ENCODE measurements at regions not wholly inside any gene's neighbourhood (a gene's known extent, or its start where the extent isn't known, plus 50 kb on each side); places are given as distances from the start of the nearest gene placed in this dataset.

DNA sequence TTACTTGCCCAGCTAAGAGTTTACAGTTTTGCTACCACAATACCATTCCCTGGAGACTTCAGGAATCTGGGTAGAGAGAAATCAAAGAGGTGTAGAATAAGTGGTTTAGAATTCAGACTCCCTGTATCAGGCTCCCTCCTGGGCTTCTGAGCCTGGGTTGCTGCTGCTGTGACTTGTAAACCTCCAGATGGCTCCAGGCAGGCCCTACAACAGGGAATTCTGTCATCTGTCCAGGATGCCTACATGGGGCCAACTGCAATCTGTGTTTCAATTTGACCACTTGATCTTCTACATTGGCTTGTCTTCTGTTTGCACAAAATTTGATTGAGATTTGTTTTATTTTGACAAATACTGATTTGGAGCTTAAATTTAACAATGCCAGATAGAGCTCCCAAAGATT, 183.9 kb downstream of the RAD51AP2 start:
- Mint-ChIP-seq H3K36me3 (no peaks in the 10 kb centered on the region), H3K27me3 (no peaks in the 10 kb centered on the region), H3K4me1 (no peaks in the 10 kb centered on the region), H3K27ac (no peak overlapping the region), H3K4me3 (no peak overlapping the region), H3K9me3 (no peaks in the 10 kb centered on the region)
- CTCF ChIA-PET = no interaction called here
- no peak for DNase-seq

DNA sequence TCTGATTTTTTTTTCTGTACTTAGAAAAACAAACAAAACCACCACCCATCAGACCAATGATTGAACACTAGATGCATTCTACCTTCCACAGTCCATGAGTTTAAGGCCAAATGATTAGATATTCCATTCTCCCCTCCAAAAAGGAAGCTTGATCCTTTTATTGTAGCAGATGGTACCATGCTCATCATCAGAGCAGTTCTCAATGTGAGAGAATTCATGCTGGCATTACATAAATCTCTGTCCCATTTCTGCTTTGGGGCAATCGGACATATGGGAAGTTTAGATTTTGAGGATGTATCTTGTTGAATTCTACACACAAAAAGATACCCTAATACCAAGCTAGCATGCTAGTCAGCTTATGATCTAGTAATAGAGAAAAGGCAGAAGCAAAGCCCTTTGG, 186.6 kb downstream of the RAD51AP2 start:
- H3K4me1 Mint-ChIP-seq = no peaks in the 10 kb centered on the region
- no peak for DNase-seq
- H3K4me3 Mint-ChIP-seq = no peak overlapping the region
- CTCF ChIA-PET = no interaction called here
- H3K27ac Mint-ChIP-seq = no peak overlapping the region
- no peaks in the 10 kb centered on the region for H3K9me3 Mint-ChIP-seq
- H3K27me3 Mint-ChIP-seq = no peaks in the 10 kb centered on the region
- no peaks in the 10 kb centered on the region for H3K36me3 Mint-ChIP-seq

DNA sequence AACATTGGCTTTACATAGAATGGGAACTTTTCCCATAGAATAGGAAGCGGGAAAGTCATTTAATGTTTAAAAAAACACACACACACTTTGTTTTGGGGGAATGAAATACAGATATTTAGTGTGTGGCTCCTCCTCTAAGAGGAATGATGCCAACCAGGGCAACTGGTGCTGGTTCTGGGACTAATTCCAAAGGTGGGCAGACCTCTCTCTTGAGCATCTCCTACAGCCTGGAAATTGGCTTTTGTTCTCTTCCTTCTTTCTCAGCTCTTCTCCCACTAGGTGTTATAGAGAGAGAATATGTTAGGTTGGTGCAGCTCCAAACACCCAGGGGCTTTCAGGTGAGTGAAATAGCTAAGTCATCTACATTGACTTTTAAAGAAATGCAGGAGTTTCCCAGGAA, 190.1 kb downstream of the RAD51AP2 start:
- Mint-ChIP-seq H3K36me3 (no peaks in the 10 kb centered on the region), H3K27ac (no peak overlapping the region), H3K4me3 (no peak overlapping the region), H3K4me1 (no peaks in the 10 kb centered on the region), H3K27me3 (no peaks in the 10 kb centered on the region), H3K9me3 (no peaks in the 10 kb centered on the region)
- no peak for DNase-seq
- CTCF ChIA-PET = no interaction called here

DNA sequence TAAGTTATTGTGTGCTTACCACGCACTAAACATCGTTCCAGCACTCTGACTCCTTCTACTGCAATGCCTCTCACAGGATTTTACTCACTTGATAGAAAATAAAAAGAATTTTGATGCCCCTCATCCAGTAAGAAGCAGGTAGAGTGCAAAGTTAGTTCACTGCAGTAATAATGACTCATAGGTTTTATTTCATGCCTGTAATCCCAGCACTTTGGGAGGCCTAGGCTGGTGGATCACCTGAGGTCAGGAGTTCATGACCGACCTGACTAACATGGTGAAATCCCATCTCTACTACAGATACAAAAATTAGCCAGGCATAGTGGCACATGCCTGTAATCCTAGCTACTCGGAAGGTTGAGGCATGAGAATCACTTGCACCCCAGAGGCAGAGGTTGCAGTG, 190.6 kb downstream of the RAD51AP2 start:
- H3K4me3 Mint-ChIP-seq = no peak overlapping the region
- no peak overlapping the region for H3K27ac Mint-ChIP-seq
- CTCF ChIA-PET = no interaction called here
- DNase-seq = no peak
- H3K9me3 Mint-ChIP-seq = no peaks in the 10 kb centered on the region
- no peaks in the 10 kb centered on the region for H3K4me1 Mint-ChIP-seq
- no peaks in the 10 kb centered on the region for H3K27me3 Mint-ChIP-seq
- no peaks in the 10 kb centered on the region for H3K36me3 Mint-ChIP-seq

DNA sequence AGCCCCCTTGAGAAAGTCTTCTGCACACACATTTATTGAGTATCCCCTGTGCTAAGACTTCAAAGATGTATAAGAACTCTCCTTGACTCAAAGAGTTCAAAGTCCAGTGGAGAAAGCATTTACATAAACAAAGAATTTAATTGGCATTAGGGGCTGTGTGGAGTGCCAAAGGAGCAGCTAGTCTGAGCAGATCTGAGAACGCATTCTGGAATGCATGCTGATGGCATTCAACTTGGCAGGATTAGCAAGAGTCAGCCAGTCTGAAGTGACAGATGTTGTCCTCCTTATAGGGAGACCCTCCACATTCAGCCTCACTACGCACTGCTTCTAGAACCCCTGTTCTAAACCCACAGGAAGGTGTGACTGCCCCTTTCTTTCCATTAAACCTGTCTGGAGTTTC, 191.5 kb downstream of the RAD51AP2 start:
- H3K27me3 Mint-ChIP-seq = no peaks in the 10 kb centered on the region
- H3K27ac Mint-ChIP-seq = no peak overlapping the region
- H3K4me1 Mint-ChIP-seq = no peaks in the 10 kb centered on the region
- CTCF ChIA-PET = no interaction called here
- no peaks in the 10 kb centered on the region for H3K36me3 Mint-ChIP-seq
- no peak for DNase-seq
- no peak overlapping the region for H3K4me3 Mint-ChIP-seq
- no peaks in the 10 kb centered on the region for H3K9me3 Mint-ChIP-seq

DNA sequence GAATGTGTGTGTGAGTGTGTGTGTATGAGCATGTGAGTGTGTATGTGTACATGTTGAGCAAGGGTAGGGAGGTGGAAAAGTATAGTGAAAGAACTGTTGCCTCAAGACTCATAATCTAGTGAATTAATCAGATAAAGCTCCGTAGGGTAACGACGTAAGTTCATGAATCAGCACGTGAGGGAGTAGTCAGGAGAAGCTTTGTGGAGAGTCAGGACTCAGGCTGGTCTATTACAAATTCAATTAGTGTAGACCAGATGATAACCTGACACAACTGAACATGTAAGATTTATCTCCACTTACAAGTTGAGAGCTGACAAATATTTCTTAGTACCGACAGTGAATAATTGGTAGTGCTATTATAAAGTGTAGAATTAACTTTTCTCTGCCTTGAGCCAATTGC, 194.5 kb downstream of the RAD51AP2 start:
- no peaks in the 10 kb centered on the region for H3K9me3 Mint-ChIP-seq
- no peaks in the 10 kb centered on the region for H3K4me1 Mint-ChIP-seq
- CTCF ChIA-PET = no interaction called here
- DNase-seq = no peak
- H3K27ac Mint-ChIP-seq = no peak overlapping the region
- no peak overlapping the region for H3K4me3 Mint-ChIP-seq
- no peaks in the 10 kb centered on the region for H3K27me3 Mint-ChIP-seq
- H3K36me3 Mint-ChIP-seq = no peaks in the 10 kb centered on the region

DNA sequence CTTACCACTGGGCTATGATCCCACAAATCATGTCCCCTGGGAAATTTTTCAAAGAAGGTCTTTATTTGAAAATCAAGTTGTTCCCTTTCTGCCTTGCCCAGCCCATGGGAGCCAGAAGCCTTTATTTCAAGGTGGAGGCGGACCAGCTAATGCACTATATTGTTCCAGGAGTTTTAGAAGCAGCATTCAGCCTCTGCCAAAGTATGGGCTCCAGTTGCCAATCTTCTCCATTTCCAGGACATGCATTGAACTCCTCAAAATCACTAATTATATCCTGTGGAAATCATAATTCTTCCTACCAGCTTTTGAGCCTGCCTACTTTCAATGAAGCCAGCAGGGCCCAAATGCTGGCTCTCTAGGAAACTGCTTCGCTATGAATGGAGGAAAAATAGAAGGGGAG, 195.8 kb downstream of the RAD51AP2 start:
- Mint-ChIP-seq H3K9me3 (no peaks in the 10 kb centered on the region), H3K27ac (no peak overlapping the region), H3K4me3 (no peak overlapping the region), H3K27me3 (no peaks in the 10 kb centered on the region), H3K36me3 (no peaks in the 10 kb centered on the region), H3K4me1 (no peaks in the 10 kb centered on the region)
- DNase-seq = no peak
- CTCF ChIA-PET = no interaction called here

DNA sequence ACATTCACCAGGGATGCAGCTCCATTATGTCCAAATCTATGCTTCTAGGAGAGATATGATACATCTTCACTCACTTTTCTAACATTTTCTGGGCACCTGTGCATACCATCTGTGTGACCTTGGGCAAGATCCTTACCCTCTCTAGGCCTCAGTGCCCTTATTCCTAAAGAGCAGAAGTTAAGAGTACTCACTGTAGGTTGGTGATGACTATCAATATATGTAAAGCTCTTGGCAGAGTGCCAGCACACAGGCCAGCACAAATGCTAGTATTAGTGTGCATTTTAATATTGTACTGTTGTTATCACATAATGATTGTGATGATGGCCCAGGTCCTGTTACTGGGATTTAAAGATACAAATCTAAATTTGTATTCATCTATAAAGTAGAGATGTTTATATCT, 199.2 kb downstream of the RAD51AP2 start:
- DNase-seq = no peak
- CTCF ChIA-PET = no interaction called here
- no peak overlapping the region for H3K4me3 Mint-ChIP-seq
- H3K27ac Mint-ChIP-seq = no peak overlapping the region
- no peaks in the 10 kb centered on the region for H3K36me3 Mint-ChIP-seq
- no peaks in the 10 kb centered on the region for H3K4me1 Mint-ChIP-seq
- no peaks in the 10 kb centered on the region for H3K9me3 Mint-ChIP-seq
- H3K27me3 Mint-ChIP-seq = no peaks in the 10 kb centered on the region

DNA sequence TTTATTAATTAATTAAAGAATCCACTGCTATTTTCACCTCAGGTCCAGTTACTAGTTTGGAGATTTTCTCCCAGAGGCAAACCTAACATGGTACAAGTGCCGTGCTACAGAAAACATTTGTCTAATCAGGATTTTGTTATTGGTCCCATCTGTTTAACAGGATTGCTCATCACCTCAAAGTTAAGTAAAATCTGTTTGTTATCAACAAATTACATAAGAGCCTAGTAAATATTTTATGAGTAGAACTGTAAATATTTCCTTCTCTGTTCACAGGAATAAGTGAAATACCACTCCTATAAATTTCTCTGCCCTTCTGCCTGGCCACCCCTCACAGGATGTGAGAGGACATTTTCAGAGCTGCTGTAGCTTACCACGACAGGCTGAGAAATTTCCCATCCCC, 200.2 kb downstream of the RAD51AP2 start:
- H3K9me3 Mint-ChIP-seq = no peaks in the 10 kb centered on the region
- H3K27ac Mint-ChIP-seq = no peak overlapping the region
- no peaks in the 10 kb centered on the region for H3K36me3 Mint-ChIP-seq
- no peaks in the 10 kb centered on the region for H3K4me1 Mint-ChIP-seq
- H3K4me3 Mint-ChIP-seq = no peak overlapping the region
- no peak for DNase-seq
- H3K27me3 Mint-ChIP-seq = no peaks in the 10 kb centered on the region
- CTCF ChIA-PET = no interaction called here

DNA sequence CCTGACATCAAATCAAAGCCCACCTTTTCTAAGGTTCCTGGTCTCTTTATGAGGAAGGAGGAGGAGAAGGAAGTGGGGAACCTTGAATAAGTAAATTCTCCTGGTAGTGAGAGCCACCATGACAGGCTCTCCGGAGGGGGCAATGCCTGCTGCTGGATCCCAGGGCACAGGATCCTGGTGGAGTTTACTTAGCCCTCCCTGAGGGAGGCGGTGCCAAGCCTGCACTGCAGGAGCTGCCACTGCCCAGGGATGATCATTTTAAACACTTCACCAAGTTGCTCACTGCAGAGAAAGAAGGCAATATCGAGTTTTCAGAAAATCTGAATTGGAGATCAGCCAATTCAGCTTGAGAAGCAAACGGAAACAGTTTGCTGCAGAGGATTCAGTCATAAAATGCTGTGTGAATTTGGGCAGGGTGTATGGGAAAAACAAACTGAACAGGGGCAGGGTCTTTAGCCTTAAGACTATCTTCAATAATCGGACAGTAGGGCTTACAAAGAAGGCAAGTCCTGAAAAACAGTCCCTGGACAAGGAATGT, 200.7 kb downstream of the RAD51AP2 start:
- Mint-ChIP-seq H3K9me3 (no peaks in the 10 kb centered on the region), H3K4me1 (no peaks in the 10 kb centered on the region), H3K27me3 (no peaks in the 10 kb centered on the region), H3K27ac (no peak overlapping the region), H3K36me3 (no peaks in the 10 kb centered on the region), H3K4me3 (no peak overlapping the region)
- CTCF ChIA-PET = no interaction called here
- no peak for DNase-seq

DNA sequence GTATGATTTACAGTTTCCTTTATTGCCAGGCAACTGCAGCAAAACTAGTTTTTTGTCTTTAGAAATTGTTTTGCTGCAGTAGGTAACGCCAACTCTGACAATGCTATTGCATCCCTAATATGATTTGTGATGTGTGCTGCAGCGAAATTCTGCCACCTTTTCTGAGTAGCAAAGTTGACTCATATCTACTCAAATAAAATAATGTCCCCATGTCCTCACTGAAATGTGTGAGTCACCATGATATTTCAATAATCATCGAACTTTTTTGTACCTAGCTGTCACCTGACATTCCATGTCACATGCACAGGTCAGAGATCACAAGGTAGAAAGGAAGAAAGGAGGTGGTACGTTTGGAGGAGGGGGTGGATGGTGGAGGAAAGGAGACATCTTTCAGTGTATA, 205.0 kb downstream of the RAD51AP2 start:
- H3K36me3 Mint-ChIP-seq = no peaks in the 10 kb centered on the region
- H3K27me3 Mint-ChIP-seq = no peaks in the 10 kb centered on the region
- DNase-seq = no peak
- no peaks in the 10 kb centered on the region for H3K4me1 Mint-ChIP-seq
- no peak overlapping the region for H3K4me3 Mint-ChIP-seq
- CTCF ChIA-PET = no interaction called here
- no peaks in the 10 kb centered on the region for H3K9me3 Mint-ChIP-seq
- H3K27ac Mint-ChIP-seq = no peak overlapping the region

DNA sequence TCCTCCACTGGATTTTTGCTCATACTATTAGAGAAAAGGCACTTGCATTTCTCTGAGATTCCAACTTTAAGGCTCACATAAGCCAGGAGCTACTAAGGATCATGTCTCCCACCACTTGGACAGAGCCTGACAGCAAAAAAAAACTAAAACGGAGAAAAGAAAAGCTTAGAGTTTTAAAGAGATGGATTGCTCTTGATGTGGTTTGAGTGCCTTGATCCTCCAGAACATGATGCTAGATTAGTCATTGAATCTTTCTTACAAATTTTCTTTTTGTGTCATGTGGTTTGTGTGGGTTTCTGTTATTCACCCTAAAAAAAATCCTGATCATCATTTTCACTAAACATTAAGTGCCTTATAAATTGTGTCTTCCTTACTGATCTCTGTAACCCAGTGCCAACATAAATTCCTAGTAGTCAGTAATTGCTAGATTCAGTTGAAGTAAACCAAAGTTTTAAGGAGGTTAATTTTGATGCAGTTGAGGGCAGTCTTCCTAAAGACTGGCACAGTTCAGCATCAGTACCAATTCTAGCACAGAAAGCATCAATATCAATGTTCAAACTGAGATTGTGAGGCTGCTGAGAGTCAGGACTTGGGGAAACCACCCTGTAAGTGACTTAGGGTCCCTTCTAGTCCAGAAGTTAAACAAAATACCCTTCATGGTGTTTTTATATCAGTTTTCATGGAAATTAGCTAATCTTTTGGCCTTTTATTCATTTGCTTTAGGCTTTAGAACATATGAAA, 206.3 kb downstream of the RAD51AP2 start:
- Mint-ChIP-seq H3K4me3 (no peak overlapping the region), H3K27ac (no peak overlapping the region), H3K4me1 (no peaks in the 10 kb centered on the region), H3K27me3 (no peaks in the 10 kb centered on the region), H3K9me3 (no peaks in the 10 kb centered on the region), H3K36me3 (no peaks in the 10 kb centered on the region)
- CTCF ChIA-PET = no interaction called here
- DNase-seq = no peak

DNA sequence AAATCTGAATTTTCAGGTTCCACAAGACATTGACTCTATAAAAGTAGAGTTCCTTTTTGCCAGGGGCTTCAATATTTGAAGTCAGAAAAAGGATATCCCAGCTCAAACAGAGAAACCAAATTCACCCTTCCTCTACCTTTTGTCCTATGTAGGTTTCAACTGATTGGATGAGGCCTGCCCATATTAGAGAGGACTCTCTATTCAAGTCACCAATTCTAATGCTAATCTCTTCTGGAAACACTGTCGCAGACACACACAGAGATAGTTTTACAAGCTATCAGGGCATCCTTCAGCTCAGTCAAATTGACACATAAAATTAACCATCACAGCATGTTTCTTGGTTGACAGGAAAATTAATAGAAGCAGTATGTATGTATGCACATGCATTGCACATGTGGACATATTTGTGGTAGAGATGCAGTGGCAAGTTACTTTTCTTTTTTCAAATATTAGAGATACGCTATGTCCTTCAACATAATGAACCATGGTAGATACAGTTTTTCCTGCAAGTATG, 207.1 kb downstream of the RAD51AP2 start:
- H3K4me1 Mint-ChIP-seq = no peaks in the 10 kb centered on the region
- no peaks in the 10 kb centered on the region for H3K36me3 Mint-ChIP-seq
- no peak overlapping the region for H3K27ac Mint-ChIP-seq
- H3K9me3 Mint-ChIP-seq = no peaks in the 10 kb centered on the region
- CTCF ChIA-PET = no interaction called here
- H3K27me3 Mint-ChIP-seq = no peaks in the 10 kb centered on the region
- H3K4me3 Mint-ChIP-seq = no peak overlapping the region
- no peak for DNase-seq

DNA sequence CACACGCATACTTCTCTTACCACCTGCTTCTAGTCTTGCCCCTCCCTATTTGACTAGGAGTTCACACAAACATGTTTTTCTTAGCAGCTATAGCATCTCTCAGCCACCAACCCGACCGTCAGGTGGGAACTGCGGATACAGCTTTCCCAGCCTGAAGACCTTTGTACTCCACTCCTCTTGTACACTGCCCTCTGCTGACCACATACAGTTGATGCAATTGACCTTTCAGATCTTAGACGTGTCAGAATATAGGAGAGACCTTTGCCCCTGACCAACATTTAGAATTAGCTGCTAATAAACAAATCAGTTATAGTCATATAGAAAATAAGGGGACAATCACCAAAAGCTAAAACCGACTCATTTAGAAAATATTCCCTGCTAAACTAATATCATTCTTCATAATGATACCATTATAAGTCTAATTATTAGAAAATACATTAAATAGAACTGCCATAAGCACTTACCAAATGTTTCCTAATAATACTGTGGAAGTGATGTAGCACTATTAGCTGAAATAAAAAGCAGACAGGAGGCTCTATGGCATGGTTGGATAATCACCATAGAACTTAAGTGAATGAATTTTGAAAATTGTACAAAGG, 208.4 kb downstream of the RAD51AP2 start:
- Mint-ChIP-seq H3K9me3 (no peaks in the 10 kb centered on the region), H3K36me3 (no peaks in the 10 kb centered on the region), H3K4me3 (no peak overlapping the region), H3K4me1 (no peaks in the 10 kb centered on the region), H3K27me3 (no peaks in the 10 kb centered on the region), H3K27ac (no peak overlapping the region)
- DNase-seq = no peak
- CTCF ChIA-PET = interaction anchor here (1.2 kb wide), 1 partner anchor 697 kb away, joined by 5 read pairs; no protein-coding TSS in a partner anchor

DNA sequence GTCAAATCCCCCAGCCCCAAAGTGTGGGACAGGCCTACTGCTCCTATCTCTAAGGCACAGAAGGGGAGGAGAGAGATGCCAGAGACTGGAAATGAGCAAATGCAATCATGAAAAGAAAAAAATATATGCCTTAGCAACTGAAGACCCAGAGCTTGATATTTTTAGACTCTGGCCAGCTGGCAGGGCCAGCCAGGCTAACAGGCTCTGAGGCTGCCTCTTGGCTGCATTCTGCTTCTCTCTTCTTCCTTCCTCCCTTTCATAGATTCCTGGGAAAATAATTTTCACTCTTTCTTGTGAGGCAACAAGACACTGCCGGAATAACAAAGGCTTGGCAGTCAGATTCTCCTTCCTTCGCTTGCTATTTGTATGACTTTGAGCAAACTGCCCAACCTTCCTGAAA, 209.1 kb downstream of the RAD51AP2 start:
- H3K36me3 Mint-ChIP-seq = no peaks in the 10 kb centered on the region
- CTCF ChIA-PET = interaction anchor here (1.5 kb wide), 1 partner anchor 536 kb away, joined by 6 read pairs; no protein-coding TSS in a partner anchor
- H3K4me1 Mint-ChIP-seq = no peaks in the 10 kb centered on the region
- H3K9me3 Mint-ChIP-seq = no peaks in the 10 kb centered on the region
- H3K4me3 Mint-ChIP-seq = no peak overlapping the region
- no peaks in the 10 kb centered on the region for H3K27me3 Mint-ChIP-seq
- H3K27ac Mint-ChIP-seq = no peak overlapping the region
- no peak for DNase-seq
